SKM-1 treated with dmso at 0.1 percent for 144 hours (cell line): ENCODE measurements at regions not wholly inside any gene's neighbourhood (a gene's known extent, or its start where the extent isn't known, plus 50 kb on each side); places are given as distances from the start of the nearest gene placed in this dataset.
"Not testable (repeated sequence)": the region's sequence is repeated elsewhere in the genome, so short reads cannot be mapped to it uniquely, and the experiment has no call there.

Source experiments
- DNase-seq: peaks from one replicate; lab custom pipeline; 2025; ENCODE audit not compliant: unreplicated experiment; lab: John Stamatoyannopoulos, UW

GRCh38 chr4:126396703-126397102 is 1081.9 kb downstream of the FAT4 start:
- DNase-seq, result no peak

- no peak for DNase-seq
Measured at GRCh38 chr4:126404549-126404948, 1089.8 kb downstream of the FAT4 start.

GRCh38 chr4:126405369-126405982 is 1090.7 kb downstream of the FAT4 start:
- DNase-seq, result peak; percentile 14

- no peak for DNase-seq
Measured at GRCh38 chr4:126409746-126410145, 1095.0 kb downstream of the FAT4 start.

- no peak for DNase-seq
Measured at GRCh38 chr4:126411047-126411446, 1096.3 kb downstream of the FAT4 start.

- DNase-seq, result not testable (repeated sequence)
Measured at GRCh38 chr4:126412310-126412709, 1097.6 kb downstream of the FAT4 start.

- no peak for DNase-seq
Measured at GRCh38 chr4:126414741-126415140, 1100.0 kb downstream of the FAT4 start.

- DNase-seq, result no peak
Measured at GRCh38 chr4:126419266-126419665, 1104.5 kb downstream of the FAT4 start.

- DNase-seq, result no peak
Measured at GRCh38 chr4:126427853-126428252, 1113.1 kb downstream of the FAT4 start.

- DNase-seq, result no peak
Measured at GRCh38 chr4:126431049-126431448, 1116.3 kb downstream of the FAT4 start.

- no peak for DNase-seq
Measured at GRCh38 chr4:126435491-126435890, 1120.7 kb downstream of the FAT4 start.

- DNase-seq, result no peak
Measured at GRCh38 chr4:126440297-126440696, 1125.5 kb downstream of the FAT4 start.

- DNase-seq, result no peak
Measured at GRCh38 chr4:126441173-126442035, 1126.6 kb downstream of the FAT4 start.

GRCh38 chr4:126445596-126445995 is 1130.8 kb downstream of the FAT4 start:
- DNase-seq, result no peak

- no peak for DNase-seq
Measured at GRCh38 chr4:126446917-126447316, 1132.2 kb downstream of the FAT4 start.

- DNase-seq, result no peak
Measured at GRCh38 chr4:126448086-126448845, 1133.5 kb downstream of the FAT4 start.

- DNase-seq, result no peak
Measured at GRCh38 chr4:126451237-126451873, 1136.6 kb downstream of the FAT4 start.

- DNase-seq, result no peak
Measured at GRCh38 chr4:126455865-126456264, 1141.1 kb downstream of the FAT4 start.

GRCh38 chr4:126458993-126459392 is 1144.2 kb downstream of the FAT4 start:
- no peak for DNase-seq

- peak; percentile 4 for DNase-seq
Measured at GRCh38 chr4:126465341-126465740, 1150.6 kb downstream of the FAT4 start.

- no peak for DNase-seq
Measured at GRCh38 chr4:126466848-126467247, 1152.1 kb downstream of the FAT4 start.
